IPS-18a (cell line): ENCODE measurements at regions not wholly inside any gene's neighbourhood (a gene's known extent, or its start where the extent isn't known, plus 50 kb on each side); places are given as distances from the start of the nearest gene placed in this dataset.

Experiments used
- H3K27ac ChIP-seq: one replicate; pipeline ENCODE4 v1.5.1; 2013; ENCODE audit warnings: low read length
- H3K27me3 ChIP-seq: one replicate; pipeline ENCODE4 v1.6.1; 2013; ENCODE audit warnings: mild to moderate bottlenecking, low read length; ENCODE audit not compliant: control insufficient read depth, insufficient read depth
- H3K36me3 ChIP-seq: one replicate; pipeline ENCODE4 v1.6.1; 2013; ENCODE audit warnings: low read depth, low read length; ENCODE audit not compliant: control insufficient read depth
- H3K4me1 ChIP-seq: one replicate; pipeline ENCODE4 v1.6.1; 2013; ENCODE audit warnings: low read depth, low read length; ENCODE audit not compliant: control insufficient read depth
- H3K4me3 ChIP-seq: one replicate; pipeline ENCODE4 v1.5.1; 2013; ENCODE audit warnings: low read length
- H3K9ac ChIP-seq: one replicate; pipeline ENCODE4 v1.6.1; 2013; ENCODE audit warnings: mild to moderate bottlenecking, low read length, moderate library complexity
- H3K9me3 ChIP-seq: one replicate; pipeline ENCODE4 v1.6.1; 2013; ENCODE audit warnings: low read depth, low read length; ENCODE audit not compliant: control insufficient read depth

GRCh38 chr12:77364400-77364799 is 299.0 kb upstream of the E2F7 start:
- Histone ChIP-seq H3K27me3 (no peaks in the 10 kb centered on the region), H3K9me3 (no peaks in the 10 kb centered on the region), H3K4me3 (no peak overlapping the region), H3K9ac (no peak overlapping the region), H3K4me1 (peaks cover 12% of the 10 kb centered on the region), H3K27ac (no peak overlapping the region), H3K36me3 (no peaks in the 10 kb centered on the region)

- Histone ChIP-seq H3K4me3 (no peak overlapping the region), H3K4me1 (peaks cover 12% of the 10 kb centered on the region), H3K27ac (no peak overlapping the region), H3K36me3 (no peaks in the 10 kb centered on the region), H3K9ac (no peak overlapping the region), H3K9me3 (no peaks in the 10 kb centered on the region), H3K27me3 (no peaks in the 10 kb centered on the region)
Observed at GRCh38 chr12:77362509-77363210, 297.3 kb upstream of the E2F7 start.

- Histone ChIP-seq H3K9ac (no peak overlapping the region), H3K9me3 (no peaks in the 10 kb centered on the region), H3K27ac (no peak overlapping the region), H3K4me3 (no peak overlapping the region), H3K36me3 (no peaks in the 10 kb centered on the region), H3K27me3 (no peaks in the 10 kb centered on the region), H3K4me1 (peaks cover 7% of the 10 kb centered on the region)
Observed at GRCh38 chr12:77357655-77358054, 292.3 kb upstream of the E2F7 start.

GRCh38 chr12:77354766-77355362 is 289.5 kb upstream of the E2F7 start:
- no peaks in the 10 kb centered on the region for H3K27me3 ChIP-seq
- no peaks in the 10 kb centered on the region for H3K36me3 ChIP-seq
- H3K9ac ChIP-seq, result no peak overlapping the region
- no peak overlapping the region for H3K27ac ChIP-seq
- no peak overlapping the region for H3K4me3 ChIP-seq
- no peaks in the 10 kb centered on the region for H3K9me3 ChIP-seq
- H3K4me1 ChIP-seq, result no peaks in the 10 kb centered on the region

- H3K9ac ChIP-seq, result no peak overlapping the region
- H3K36me3 ChIP-seq, result no peaks in the 10 kb centered on the region
- no peak overlapping the region for H3K4me3 ChIP-seq
- H3K27ac ChIP-seq, result no peak overlapping the region
- no peaks in the 10 kb centered on the region for H3K4me1 ChIP-seq
- no peaks in the 10 kb centered on the region for H3K27me3 ChIP-seq
- H3K9me3 ChIP-seq, result no peaks in the 10 kb centered on the region
Observed at GRCh38 chr12:77352946-77353345, 287.6 kb upstream of the E2F7 start.

GRCh38 chr12:77351860-77352259 is 286.5 kb upstream of the E2F7 start:
- H3K4me3 ChIP-seq, result no peak overlapping the region
- H3K27ac ChIP-seq, result no peak overlapping the region
- H3K4me1 ChIP-seq, result no peaks in the 10 kb centered on the region
- no peaks in the 10 kb centered on the region for H3K36me3 ChIP-seq
- no peaks in the 10 kb centered on the region for H3K9me3 ChIP-seq
- no peak overlapping the region for H3K9ac ChIP-seq
- no peaks in the 10 kb centered on the region for H3K27me3 ChIP-seq

GRCh38 chr12:77349689-77350370 is 284.5 kb upstream of the E2F7 start:
- no peaks in the 10 kb centered on the region for H3K9me3 ChIP-seq
- H3K9ac ChIP-seq, result no peak overlapping the region
- no peaks in the 10 kb centered on the region for H3K27me3 ChIP-seq
- H3K4me1 ChIP-seq, result no peaks in the 10 kb centered on the region
- H3K27ac ChIP-seq, result no peak overlapping the region
- no peak overlapping the region for H3K4me3 ChIP-seq
- no peaks in the 10 kb centered on the region for H3K36me3 ChIP-seq

GRCh38 chr12:77347017-77347416 is 281.6 kb upstream of the E2F7 start:
- Histone ChIP-seq H3K36me3 (no peaks in the 10 kb centered on the region), H3K27ac (no peak overlapping the region), H3K4me3 (no peak overlapping the region), H3K9me3 (no peaks in the 10 kb centered on the region), H3K9ac (no peak overlapping the region), H3K27me3 (no peaks in the 10 kb centered on the region), H3K4me1 (peaks cover 3% of the 10 kb centered on the region)

GRCh38 chr12:77345336-77345735 is 280.0 kb upstream of the E2F7 start:
- Histone ChIP-seq H3K4me1 (peaks cover 3% of the 10 kb centered on the region), H3K4me3 (no peak overlapping the region), H3K9ac (no peak overlapping the region), H3K27me3 (no peaks in the 10 kb centered on the region), H3K9me3 (no peaks in the 10 kb centered on the region), H3K27ac (no peak overlapping the region), H3K36me3 (no peaks in the 10 kb centered on the region)

- Histone ChIP-seq H3K36me3 (no peaks in the 10 kb centered on the region), H3K4me3 (no peak overlapping the region), H3K9ac (no peak overlapping the region), H3K9me3 (no peaks in the 10 kb centered on the region), H3K27me3 (no peaks in the 10 kb centered on the region), H3K4me1 (peaks cover 3% of the 10 kb centered on the region), H3K27ac (no peak overlapping the region)
Observed at GRCh38 chr12:77344651-77345050, 279.3 kb upstream of the E2F7 start.

GRCh38 chr12:77343291-77343690 is 277.9 kb upstream of the E2F7 start:
- no peak overlapping the region for H3K4me3 ChIP-seq
- no peaks in the 10 kb centered on the region for H3K36me3 ChIP-seq
- H3K4me1 ChIP-seq, result peaks cover 3% of the 10 kb centered on the region
- no peak overlapping the region for H3K9ac ChIP-seq
- no peaks in the 10 kb centered on the region for H3K27me3 ChIP-seq
- no peak overlapping the region for H3K27ac ChIP-seq
- H3K9me3 ChIP-seq, result no peaks in the 10 kb centered on the region

- no peak overlapping the region for H3K9ac ChIP-seq
- no peaks in the 10 kb centered on the region for H3K36me3 ChIP-seq
- no peak overlapping the region for H3K27ac ChIP-seq
- no peaks in the 10 kb centered on the region for H3K27me3 ChIP-seq
- H3K4me1 ChIP-seq, result peaks cover 3% of the 10 kb centered on the region
- H3K4me3 ChIP-seq, result no peak overlapping the region
- no peaks in the 10 kb centered on the region for H3K9me3 ChIP-seq
Observed at GRCh38 chr12:77342253-77342652, 276.9 kb upstream of the E2F7 start.
